H9 (cell line): ENCODE measurements at regions not wholly inside any gene's neighbourhood (a gene's known extent, or its start where the extent isn't known, plus 50 kb on each side); places are given as distances from the start of the nearest gene placed in this dataset.

Experiments
- DNase-seq: peaks from one replicate; pipeline ENCODE4 v3.0.0-alpha.2; 2017
- H2AFZ ChIP-seq: one replicate; pipeline ENCODE4 v1.6.1; 2013; ENCODE audit warnings: mild to moderate bottlenecking, low read length, control low read depth, moderate library complexity
- H2AK5ac ChIP-seq: 2 replicates; pipeline ENCODE4 v1.6.1; 2013; ENCODE audit warnings: low read length, control low read depth, mixed read lengths; ENCODE audit not compliant: insufficient read length
- H2BK120ac ChIP-seq: one replicate; pipeline ENCODE4 v1.6.1; 2013; ENCODE audit warnings: low read depth, mild to moderate bottlenecking, low read length, control low read depth, inconsistent platforms; ENCODE audit not compliant: poor library complexity, severe bottlenecking
- H2BK12ac ChIP-seq: 2 replicates; pipeline ENCODE4 v1.6.1; 2013; ENCODE audit warnings: low read length, control low read depth, mixed read lengths, low read depth; ENCODE audit not compliant: insufficient read length
- H2BK15ac ChIP-seq: 2 replicates; pipeline ENCODE4 v1.6.1; 2013; ENCODE audit warnings: low read depth, low read length, control low read depth
- H2BK20ac ChIP-seq: one replicate; pipeline ENCODE4 v1.6.1; 2013; ENCODE audit warnings: low read depth, mild to moderate bottlenecking, low read length, control low read depth, inconsistent platforms; ENCODE audit not compliant: poor library complexity, severe bottlenecking
- H2BK5ac ChIP-seq: 2 replicates; pipeline ENCODE4 v1.6.1; 2013; ENCODE audit warnings: low read length, control low read depth, mixed read lengths; ENCODE audit not compliant: insufficient read length
- H3K14ac ChIP-seq: 2 replicates; pipeline ENCODE4 v1.6.1; 2013; ENCODE audit warnings: low read length, control low read depth; ENCODE audit not compliant: insufficient read depth
- H3K18ac ChIP-seq: 2 replicates; pipeline ENCODE4 v1.6.1; 2013; ENCODE audit warnings: low read depth, mild to moderate bottlenecking, mixed read lengths, low read length, control low read depth; ENCODE audit not compliant: insufficient read length
- H3K23ac ChIP-seq: 2 replicates; pipeline ENCODE4 v1.6.1; 2013; ENCODE audit warnings: low read length, control low read depth, mixed read lengths, low read depth; ENCODE audit not compliant: insufficient read length
- H3K23me2 ChIP-seq: 2 replicates; pipeline ENCODE4 v1.6.1; 2013; ENCODE audit warnings: low read depth, mild to moderate bottlenecking, mixed read lengths, low read length, control low read depth; ENCODE audit not compliant: insufficient read length, poor library complexity, severe bottlenecking
- H3K27ac ChIP-seq: 2 replicates; pipeline ENCODE4 v1.5.1; 2013; ENCODE audit warnings: low read length, control low read depth, mixed read lengths, low read depth; ENCODE audit not compliant: insufficient read length
- H3K27me3 ChIP-seq: 2 replicates; pipeline ENCODE4 v1.6.1; 2013; ENCODE audit warnings: low read length, control low read depth, inconsistent platforms; ENCODE audit not compliant: insufficient read depth
- H3K4ac ChIP-seq: 2 replicates; pipeline ENCODE4 v1.6.1; 2013; ENCODE audit warnings: low read depth, mild to moderate bottlenecking, control low read depth, inconsistent platforms, low read length, moderate library complexity
- H3K4me1 ChIP-seq: 2 replicates; pipeline ENCODE4 v1.6.1; 2013; ENCODE audit warnings: low read length, control low read depth, inconsistent platforms; ENCODE audit not compliant: insufficient read depth
- H3K4me2 ChIP-seq: 2 replicates; pipeline ENCODE4 v1.6.1; 2013; ENCODE audit warnings: low read length, control low read depth, mixed read lengths; ENCODE audit not compliant: insufficient read length, insufficient read depth
- H3K56ac ChIP-seq: 2 replicates; pipeline ENCODE4 v1.6.1; 2013; ENCODE audit warnings: low read depth, mild to moderate bottlenecking, mixed read lengths, low read length, control low read depth; ENCODE audit not compliant: insufficient read length
- H3K79me1 ChIP-seq: 2 replicates; pipeline ENCODE4 v1.6.1; 2013; ENCODE audit warnings: low read depth, mild to moderate bottlenecking, moderate library complexity, low read length, control low read depth, inconsistent platforms; ENCODE audit not compliant: insufficient read depth, poor library complexity, severe bottlenecking
- H3K79me2 ChIP-seq: 2 replicates; pipeline ENCODE4 v1.6.1; 2013; ENCODE audit warnings: low read length, control low read depth, inconsistent platforms; ENCODE audit not compliant: insufficient read depth
- H3K9ac ChIP-seq: 2 replicates; pipeline ENCODE4 v1.6.1; 2013; ENCODE audit warnings: low read length, control low read depth, mixed read lengths; ENCODE audit not compliant: insufficient read length; ENCODE audit errors: extremely low read depth
- H3K9me3 ChIP-seq: one replicate; pipeline ENCODE4 v1.6.1; 2013; ENCODE audit warnings: low read depth, low read length, inconsistent platforms; ENCODE audit not compliant: control insufficient read depth
- H3T11ph ChIP-seq: one replicate; pipeline ENCODE4 v1.6.1; 2013; ENCODE audit warnings: mild to moderate bottlenecking, low read length, control low read depth, inconsistent platforms
- H4K20me1 ChIP-seq: one replicate; pipeline ENCODE4 v1.6.1; 2013; ENCODE audit not compliant: control insufficient read depth, insufficient read length, insufficient read depth
- H4K5ac ChIP-seq: 2 replicates; pipeline ENCODE4 v1.6.1; 2013; ENCODE audit warnings: low read depth, mild to moderate bottlenecking, mixed read lengths, low read length, control low read depth; ENCODE audit not compliant: insufficient read length
- H4K8ac ChIP-seq: replicated peaks from 2 replicates; pipeline ENCODE4 v1.6.1; 2013; ENCODE audit warnings: low read length, control low read depth, mixed read lengths, low read depth; ENCODE audit not compliant: insufficient read length
- H4K91ac ChIP-seq: 2 replicates; pipeline ENCODE4 v1.6.1; 2013; ENCODE audit warnings: low read depth, mild to moderate bottlenecking, moderate library complexity, mixed read lengths, low read length, control low read depth; ENCODE audit not compliant: insufficient read length
- H3K27ac Mint-ChIP-seq, 3 experiments: 2 replicates in 2 of 3; 3 replicates in 1 of 3; pipeline ENCODE4 v1.8.0; 2020 to 2021; ENCODE audit warnings: mixed read lengths in 3 of 3, mild to moderate bottlenecking in 1 of 3, moderate library complexity in 1 of 3
- H3K27me3 Mint-ChIP-seq: 2 replicates; pipeline ENCODE4 v1.8.0; 2021; ENCODE audit warnings: low read depth, mild to moderate bottlenecking, moderate library complexity, mixed read lengths
- H3K36me3 Mint-ChIP-seq, 3 experiments: 2 replicates in 2 of 3; 3 replicates in 1 of 3; pipeline ENCODE4 v1.8.0; 2020 to 2021; ENCODE audit warnings: low read depth in 3 of 3, mixed read lengths in 3 of 3; ENCODE audit not compliant: insufficient read depth in 1 of 3
- H3K4me1 Mint-ChIP-seq, 2 experiments: 2 replicates each; pipeline ENCODE4 v1.8.0; 2020; ENCODE audit warnings: mixed read lengths in 2 of 2
- H3K4me3 Mint-ChIP-seq, 2 experiments: 2 replicates in 1 of 2; 3 replicates in 1 of 2; pipeline ENCODE4 v1.8.0; 2020 to 2021; ENCODE audit warnings: mild to moderate bottlenecking in 2 of 2, mixed read lengths in 2 of 2, moderate library complexity in 1 of 2
- H3K9me3 Mint-ChIP-seq, 2 experiments: 2 replicates in 1 of 2; 3 replicates in 1 of 2; pipeline ENCODE4 v1.8.0; 2020; ENCODE audit warnings: mild to moderate bottlenecking in 2 of 2, mixed read lengths in 2 of 2, moderate library complexity in 1 of 2
- CTCF ChIP-seq: fragments of 200-600 bp; sonication (generic); conservative IDR thresholded peaks from 3 replicates; pipeline ENCODE4 v1.8.0; 2021; ENCODE audit warnings: antibody characterized with exemption, mild to moderate bottlenecking
- WGBS: extraction: QIAGEN DNeasy Blood & Tissue Kit; methylation state at CpG from one replicate; pipeline ENCODE4 v1.1.7; 2013; ENCODE audit warnings: missing lambda C conversion rate, low lambda C conversion rate, mixed read lengths; ENCODE audit not compliant: insufficient read length; ENCODE audit errors: extremely low coverage; 5-methylcytosine and 5-hydroxymethylcytosine counted together

DNA sequence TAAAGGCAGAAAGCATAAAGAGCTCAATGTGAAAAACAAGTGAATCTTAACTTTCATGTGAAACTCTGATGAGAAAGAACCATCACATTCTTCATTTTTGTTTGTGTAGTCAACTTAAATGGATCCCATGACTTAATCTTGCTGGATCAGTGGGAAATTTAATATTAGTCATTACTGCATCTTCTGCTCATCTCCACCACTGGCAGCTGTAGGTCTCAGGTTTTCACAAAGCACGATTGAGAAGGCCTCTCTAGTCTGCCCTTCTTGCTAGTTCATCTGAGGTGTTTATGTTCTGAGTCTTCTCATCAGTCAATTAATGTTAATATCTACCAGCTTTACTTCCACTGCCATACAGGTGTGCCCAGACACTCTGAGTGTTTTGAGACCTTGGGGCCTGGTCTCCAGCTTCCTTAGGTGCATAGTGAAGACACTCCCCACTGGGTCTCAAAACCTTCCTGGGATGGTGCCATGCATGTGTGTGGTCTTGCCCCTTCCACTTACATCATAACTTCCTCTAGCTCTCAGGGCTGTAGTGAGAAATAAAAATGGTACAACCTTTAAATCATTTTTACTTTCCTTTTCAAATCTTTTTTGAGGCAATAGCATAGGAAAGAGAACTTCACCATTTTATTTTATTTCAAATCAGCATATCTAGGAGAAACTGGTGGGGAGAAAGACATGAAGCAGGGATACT is 421.6 kb upstream of the CBLB start:
- Histone ChIP-seq H3K18ac (no peak overlapping the region), H4K5ac (no peak overlapping the region), H4K8ac (no peak overlapping the region), H3K79me2 (no peaks in the 10 kb centered on the region), H2BK5ac (no peak overlapping the region), H3K4me2 (no peak overlapping the region), H3K56ac (no peak overlapping the region), H2BK12ac (no peak overlapping the region), H3K4ac (no peak overlapping the region), H3K9me3 (no peaks in the 10 kb centered on the region), H2BK15ac (no peak overlapping the region), H2AFZ (no peak overlapping the region), H3K79me1 (no peaks in the 10 kb centered on the region), H3K14ac (no peak overlapping the region), H3K27ac (no peak overlapping the region), H3K9ac (no peak overlapping the region), H3K4me1 (no peaks in the 10 kb centered on the region; the same call in 1 of the 2 replicates), H4K91ac (no peak overlapping the region), H3K23ac (no peak overlapping the region), H4K20me1 (no peaks in the 10 kb centered on the region), H3K23me2 (no peaks in the 10 kb centered on the region), H2AK5ac (no peak overlapping the region), H3T11ph (no peak overlapping the region), H2BK20ac (no peak overlapping the region), H2BK120ac (no peak overlapping the region), H3K27me3 (no peaks in the 10 kb centered on the region)
- TF ChIP-seq CTCF, result no peak
- no peak for DNase-seq
- Mint-ChIP-seq H3K9me3 (no peaks in the 10 kb centered on the region; a peak in 2 of 5 replicates), H3K4me3 (no peak overlapping the region), H3K27me3 (no peaks in the 10 kb centered on the region), H3K27ac (no peak overlapping the region; a peak in 2 of 7 replicates), H3K36me3 (no peaks in the 10 kb centered on the region), H3K4me1 (peaks cover 2% of the 10 kb centered on the region in 2 experiments; a peak in 2 of 4 replicates)
- WGBS, result no CpG with 5 or more reads among the region's 1 CpG
